ENCODE measurements at regions not wholly inside any gene's neighbourhood (a gene's known extent, or its start where the extent isn't known, plus 50 kb on each side); places are given as distances from the start of the nearest gene placed in this dataset.

DNA sequence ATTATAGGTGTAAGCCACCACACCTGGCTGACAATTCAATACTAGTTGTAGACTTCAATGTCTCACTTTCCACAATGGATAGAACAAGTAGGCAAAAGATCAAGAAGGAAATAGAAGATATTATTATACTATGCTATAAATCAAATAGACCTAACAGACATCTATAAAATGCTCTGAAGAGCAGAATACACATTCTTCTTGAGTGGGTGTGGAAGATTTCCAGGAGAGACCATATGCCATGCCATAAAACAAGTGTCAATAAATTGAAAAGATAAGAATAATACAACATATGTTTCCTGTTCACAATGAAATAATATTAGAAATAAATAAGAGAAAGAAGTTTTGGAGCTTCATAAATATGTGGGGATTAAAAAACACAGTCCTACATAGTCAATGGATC, 179.3 kb upstream of the AMOT start:
- no peak overlapping the region for H3K4me2 ChIP-seq (ENCODE audit: low read length)
- CTCF ChIA-PET (ENCODE audit: unreplicated experiment), result no interaction called here
- H3K27ac ChIP-seq (ENCODE audit: low read depth, low read length, poor library complexity, severe bottlenecking), result no peak overlapping the region
- intact Hi-C loops (cut with micrococcal nuclease; ENCODE audit: unreplicated experiment), result no loop called here
- H4K20me1 ChIP-seq (ENCODE audit: insufficient read depth, low read length), result no peaks in the 10 kb centered on the region
- H3K79me2 ChIP-seq (ENCODE audit: insufficient read depth, low read depth, low read length), result no peaks in the 10 kb centered on the region
- H3K4me1 ChIP-seq (ENCODE audit: insufficient read depth, low read length, poor library complexity, severe bottlenecking), result no peaks in the 10 kb centered on the region
- TF ChIP-seq CTCF (conservative IDR thresholded peaks at IDR 0.05; ENCODE audit: low read length) (no peak), EZH2phosphoT487 (IDR thresholded peaks at IDR 0.05; ENCODE audit: borderline replicate concordance, low read depth, low read length) (no peak)
- H3K9me2 ChIP-seq (ENCODE audit: insufficient read depth, low read length), result no peaks in the 10 kb centered on the region
- POLR2A ChIA-PET, result no interaction called here
- H3K4me3 ChIP-seq (ENCODE audit: low read depth, low read length, poor library complexity, severe bottlenecking), result no peak overlapping the region
- DNase-seq (ENCODE audit: low spot score), result no peak
- no peaks in the 10 kb centered on the region for H3K36me3 ChIP-seq (ENCODE audit: insufficient read depth, low read length)
- no peak overlapping the region for H2AFZ ChIP-seq (ENCODE audit: low read length)
- no TSS peak for BruUV-seq (replicated peaks)
- H3K9me3 ChIP-seq (ENCODE audit: low read length), result no peaks in the 10 kb centered on the region

GRCh38 chrX:113009837-113010236, 169.2 kb upstream of the AMOT start:
- Histone ChIP-seq H3K9me2 (ENCODE audit: insufficient read depth, low read length) (no peaks in the 10 kb centered on the region), H3K79me2 (ENCODE audit: insufficient read depth, low read depth, low read length) (no peaks in the 10 kb centered on the region), H3K4me2 (ENCODE audit: low read length) (no peak overlapping the region), H2AFZ (ENCODE audit: low read length) (no peak overlapping the region), H3K4me3 (ENCODE audit: low read depth, low read length, poor library complexity, severe bottlenecking) (no peak overlapping the region), H4K20me1 (ENCODE audit: insufficient read depth, low read length) (no peaks in the 10 kb centered on the region), H3K36me3 (ENCODE audit: insufficient read depth, low read length) (no peaks in the 10 kb centered on the region), H3K9me3 (ENCODE audit: low read length) (no peaks in the 10 kb centered on the region), H3K27ac (ENCODE audit: low read depth, low read length, poor library complexity, severe bottlenecking) (no peak overlapping the region), H3K4me1 (ENCODE audit: insufficient read depth, low read length, poor library complexity, severe bottlenecking) (no peaks in the 10 kb centered on the region)
- DNase-seq (ENCODE audit: low spot score), result no peak
- ChIA-PET POLR2A (no interaction called here), CTCF (ENCODE audit: unreplicated experiment) (no interaction called here)
- TF ChIP-seq CTCF (conservative IDR thresholded peaks at IDR 0.05; ENCODE audit: low read length), result no peak
- TF ChIP-seq EZH2phosphoT487 (IDR thresholded peaks at IDR 0.05; ENCODE audit: borderline replicate concordance, low read depth, low read length), result no peak
- intact Hi-C loops (cut with micrococcal nuclease; ENCODE audit: unreplicated experiment), result no loop called here
- no TSS peak for BruUV-seq (replicated peaks)

- POLR2A ChIA-PET, result no interaction called here
- no peaks in the 10 kb centered on the region for H3K4me1 ChIP-seq (ENCODE audit: insufficient read depth, low read length, poor library complexity, severe bottlenecking)
- H3K36me3 ChIP-seq (ENCODE audit: insufficient read depth, low read length), result no peaks in the 10 kb centered on the region
- H3K4me3 ChIP-seq (ENCODE audit: low read depth, low read length, poor library complexity, severe bottlenecking), result no peak overlapping the region
- no peak overlapping the region for H2AFZ ChIP-seq (ENCODE audit: low read length)
- CTCF ChIA-PET (ENCODE audit: unreplicated experiment), result no interaction called here
- H3K27ac ChIP-seq (ENCODE audit: low read depth, low read length, poor library complexity, severe bottlenecking), result no peak overlapping the region
- no peak overlapping the region for H3K4me2 ChIP-seq (ENCODE audit: low read length)
- no peak for DNase-seq (ENCODE audit: low spot score)
- no peaks in the 10 kb centered on the region for H3K79me2 ChIP-seq (ENCODE audit: insufficient read depth, low read depth, low read length)
- intact Hi-C loops (cut with micrococcal nuclease; ENCODE audit: unreplicated experiment), result no loop called here
- no TSS peak for BruUV-seq (replicated peaks)
- H4K20me1 ChIP-seq (ENCODE audit: insufficient read depth, low read length), result no peaks in the 10 kb centered on the region
- no peak for TF ChIP-seq CTCF (conservative IDR thresholded peaks at IDR 0.05; ENCODE audit: low read length)
- TF ChIP-seq EZH2phosphoT487 (IDR thresholded peaks at IDR 0.05; ENCODE audit: borderline replicate concordance, low read depth, low read length), result no peak
- no peaks in the 10 kb centered on the region for H3K9me3 ChIP-seq (ENCODE audit: low read length)
- H3K9me2 ChIP-seq (ENCODE audit: insufficient read depth, low read length), result no peaks in the 10 kb centered on the region
These were observed 168.4 kb upstream of the AMOT start for GRCh38 chrX:113009029-113009428.

All from OCI-LY7 (cell line).